Keratinocyte (primary cell): ENCODE measurements at regions not wholly inside any gene's neighbourhood (a gene's known extent, or its start where the extent isn't known, plus 50 kb on each side); places are given as distances from the start of the nearest gene placed in this dataset.

Experiments
- DNase-seq: peaks from one replicate; pipeline ENCODE4 v3.0.0-alpha.2; 2011; ENCODE audit warnings: low read depth, missing footprints, low spot score
- FAIRE-seq: peaks from 2 replicates; lab custom pipeline; 2011; peaks lifted over from hg19 to GRCh38; lab: Jason Lieb, UNC
- H2AFZ ChIP-seq: 2 replicates; pipeline ENCODE4 v1.6.0; 2012; ENCODE audit warnings: low read length, control low read depth, inconsistent platforms; ENCODE audit not compliant: control insufficient read depth
- H3K27ac ChIP-seq: 2 replicates; pipeline ENCODE4 v1.5.1; 2011; ENCODE audit warnings: low read length; ENCODE audit not compliant: control insufficient read depth, insufficient read depth
- H3K27me3 ChIP-seq: 3 replicates; pipeline ENCODE4 v1.6.0; 2011; ENCODE audit warnings: low read length; ENCODE audit not compliant: control insufficient read depth, insufficient read depth; ENCODE audit errors: extremely low read depth
- H3K36me3 ChIP-seq, 2 experiments: 2 replicates in 1 of 2; 3 replicates in 1 of 2; pipeline ENCODE4 v1.5.1; 2011; ENCODE audit warnings: low read length in 2 of 2, mild to moderate bottlenecking in 1 of 2; ENCODE audit not compliant: control insufficient read depth in 2 of 2, insufficient read depth in 2 of 2; ENCODE audit errors: extremely low read depth in 1 of 2
- H3K4me1 ChIP-seq: 3 replicates; pipeline ENCODE4 v1.5.1; 2011; ENCODE audit warnings: low read length; ENCODE audit not compliant: control insufficient read depth, insufficient read depth; ENCODE audit errors: extremely low read depth
- H3K4me2 ChIP-seq: 3 replicates; pipeline ENCODE4 v1.6.0; 2011; ENCODE audit warnings: low read depth, low read length; ENCODE audit not compliant: control insufficient read depth, insufficient read depth; ENCODE audit errors: extremely low read depth
- H3K4me3 ChIP-seq, 3 experiments: fragments of 200-600 bp in 1 of 3; sonication (generic) in 1 of 3; 2 replicates in 2 of 3; 3 replicates in 1 of 3; pipeline ENCODE4 v1.5.1; 2011 to 2016; ENCODE audit warnings: low read length in 3 of 3, mild to moderate bottlenecking in 3 of 3, control low read depth in 2 of 3, inconsistent platforms in 1 of 3, low read depth in 1 of 3, mixed read lengths in 1 of 3, mixed run types in 1 of 3, moderate library complexity in 1 of 3; ENCODE audit not compliant: control insufficient read depth in 2 of 3, insufficient read depth in 2 of 3; ENCODE audit errors: extremely low read depth in 1 of 3
- H3K79me2 ChIP-seq: 2 replicates; pipeline ENCODE4 v1.6.0; 2012; ENCODE audit warnings: low read length; ENCODE audit not compliant: control insufficient read depth, insufficient read depth
- H3K9ac ChIP-seq: 3 replicates; pipeline ENCODE4 v1.6.0; 2011; ENCODE audit warnings: low read length; ENCODE audit not compliant: control insufficient read depth, insufficient read depth; ENCODE audit errors: extremely low read depth
- H3K9me1 ChIP-seq: 3 replicates; pipeline ENCODE4 v1.6.0; 2011; ENCODE audit warnings: low read length; ENCODE audit not compliant: control insufficient read depth, insufficient read depth; ENCODE audit errors: extremely low read depth
- H3K9me3 ChIP-seq: 2 replicates; pipeline ENCODE4 v1.5.1; 2012; ENCODE audit warnings: low read depth, low read length; ENCODE audit not compliant: control insufficient read depth
- H4K20me1 ChIP-seq: 3 replicates; pipeline ENCODE4 v1.6.0; 2011; ENCODE audit warnings: low read length; ENCODE audit not compliant: control insufficient read depth, insufficient read depth; ENCODE audit errors: extremely low read depth
- EZH2 ChIP-seq: IDR thresholded peaks from one replicate; pipeline ENCODE4 v1.6.1; 2012; ENCODE audit warnings: inconsistent platforms, mild to moderate bottlenecking, low read length, moderate library complexity
- dilution Hi-C: fragments of 300-500 bp; cut with MboI; formaldehyde crosslinking; loops from one replicate; pipeline ENCODE4 v1.7.0; 2020; ENCODE audit warnings: low sequenced_read_pairs; ENCODE audit not compliant: extremely low pct_ligation_motif_present
- TF ChIP-seq, protein P1 (sequence below), 3 experiments: IDR thresholded peaks in 1 of 3; conservative IDR thresholded peaks in 1 of 3; optimal IDR thresholded peaks in 1 of 3; 2 replicates in 2 of 3; 3 replicates in 1 of 3; pipeline versions ENCODE3 to v1.5.1; 2011; ENCODE audit warnings: low read length in 3 of 3, mild to moderate bottlenecking in 3 of 3, moderate library complexity in 2 of 3, control low read depth in 1 of 3, inconsistent platforms in 1 of 3; ENCODE audit not compliant: insufficient read depth in 2 of 3; ENCODE audit errors: extremely low read depth in 1 of 3

DNA sequence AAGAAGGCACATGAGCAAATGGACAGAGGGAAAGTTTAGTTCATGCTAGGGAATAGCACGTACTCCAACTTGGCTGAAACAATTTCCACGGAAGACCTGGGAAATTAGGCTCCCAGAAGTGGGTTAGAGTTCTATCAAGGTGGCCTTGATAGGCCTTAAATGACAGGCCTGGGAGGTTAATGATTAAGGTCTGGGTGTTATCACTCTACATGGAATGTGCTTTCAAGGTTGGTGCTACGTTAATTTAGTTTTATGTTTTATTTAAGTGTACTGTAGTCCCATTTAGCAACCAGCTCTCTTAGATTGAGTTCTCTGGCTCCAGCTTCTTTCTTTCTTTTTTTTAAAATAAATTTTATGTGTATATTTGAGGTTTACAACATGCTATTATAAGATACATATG lies 121.4 kb upstream of the MEF2C start:
- H4K20me1 ChIP-seq: no peaks in the 10 kb centered on the region
- H3K4me3 ChIP-seq: no peak overlapping the region
- TF ChIP-seq, protein P1, sequence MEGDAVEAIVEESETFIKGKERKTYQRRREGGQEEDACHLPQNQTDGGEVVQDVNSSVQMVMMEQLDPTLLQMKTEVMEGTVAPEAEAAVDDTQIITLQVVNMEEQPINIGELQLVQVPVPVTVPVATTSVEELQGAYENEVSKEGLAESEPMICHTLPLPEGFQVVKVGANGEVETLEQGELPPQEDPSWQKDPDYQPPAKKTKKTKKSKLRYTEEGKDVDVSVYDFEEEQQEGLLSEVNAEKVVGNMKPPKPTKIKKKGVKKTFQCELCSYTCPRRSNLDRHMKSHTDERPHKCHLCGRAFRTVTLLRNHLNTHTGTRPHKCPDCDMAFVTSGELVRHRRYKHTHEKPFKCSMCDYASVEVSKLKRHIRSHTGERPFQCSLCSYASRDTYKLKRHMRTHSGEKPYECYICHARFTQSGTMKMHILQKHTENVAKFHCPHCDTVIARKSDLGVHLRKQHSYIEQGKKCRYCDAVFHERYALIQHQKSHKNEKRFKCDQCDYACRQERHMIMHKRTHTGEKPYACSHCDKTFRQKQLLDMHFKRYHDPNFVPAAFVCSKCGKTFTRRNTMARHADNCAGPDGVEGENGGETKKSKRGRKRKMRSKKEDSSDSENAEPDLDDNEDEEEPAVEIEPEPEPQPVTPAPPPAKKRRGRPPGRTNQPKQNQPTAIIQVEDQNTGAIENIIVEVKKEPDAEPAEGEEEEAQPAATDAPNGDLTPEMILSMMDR (optimal IDR thresholded peaks at IDR 0.05 in 1 of 3, IDR thresholded peaks at IDR 0.05 in 1 of 3, conservative IDR thresholded peaks at IDR 0.05 in 1 of 3; ENCODE audit: extremely low read depth in 1 of 3, insufficient read depth in 2 of 3, low read length in 3 of 3): no peak
- no peak for TF ChIP-seq EZH2
- no peak overlapping the region for H3K9ac ChIP-seq
- H3K36me3 ChIP-seq: no peaks in the 10 kb centered on the region
- no peak overlapping the region for H3K27ac ChIP-seq
- DNase-seq (no peak), FAIRE-seq (no peak)
- H3K4me2 ChIP-seq: no peak overlapping the region
- no peaks in the 10 kb centered on the region for H3K4me1 ChIP-seq
- dilution Hi-C loops: no loop called here
- no peaks in the 10 kb centered on the region for H3K79me2 ChIP-seq
- no peak overlapping the region for H2AFZ ChIP-seq
- no peaks in the 10 kb centered on the region for H3K9me3 ChIP-seq
- no peaks in the 10 kb centered on the region for H3K9me1 ChIP-seq
- H3K27me3 ChIP-seq: no peaks in the 10 kb centered on the region

DNA sequence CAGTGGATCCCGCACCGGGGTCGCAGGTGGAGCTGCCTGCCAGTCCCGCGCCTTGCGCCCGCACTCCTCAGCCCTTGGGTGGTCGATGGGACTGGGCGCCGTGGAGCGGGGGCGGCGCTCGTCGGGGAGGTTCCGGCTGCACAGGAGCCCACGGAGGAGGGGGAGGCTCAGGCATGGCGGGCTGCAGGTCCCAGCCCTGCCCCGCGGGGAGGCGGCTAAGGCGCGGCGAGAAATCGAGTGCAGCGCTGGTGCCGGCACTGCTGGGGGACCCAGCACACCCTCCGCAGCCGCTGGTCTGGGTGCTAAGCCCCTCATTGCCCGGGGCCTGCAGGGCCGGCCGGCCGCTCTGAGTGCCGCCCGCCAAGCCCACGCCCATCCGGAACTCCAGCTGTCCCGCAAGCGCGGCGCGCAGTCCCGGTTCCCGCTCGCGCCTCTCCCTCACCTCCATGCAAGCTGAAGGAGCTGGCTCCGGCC lies 120.6 kb upstream of the MEF2C start:
- no peaks in the 10 kb centered on the region for H3K4me1 ChIP-seq
- no peaks in the 10 kb centered on the region for H3K36me3 ChIP-seq
- H3K9ac ChIP-seq: no peak overlapping the region
- H3K27ac ChIP-seq: no peak overlapping the region
- DNase-seq: no peak
- no peak for FAIRE-seq
- no peak overlapping the region for H3K4me2 ChIP-seq
- no peak overlapping the region for H2AFZ ChIP-seq
- dilution Hi-C loops: no loop called here
- no peaks in the 10 kb centered on the region for H3K79me2 ChIP-seq
- no peaks in the 10 kb centered on the region for H3K9me1 ChIP-seq
- no peak for TF ChIP-seq EZH2
- TF ChIP-seq, protein P1 (optimal IDR thresholded peaks at IDR 0.05 in 1 of 3, IDR thresholded peaks at IDR 0.05 in 1 of 3, conservative IDR thresholded peaks at IDR 0.05 in 1 of 3; ENCODE audit: extremely low read depth in 1 of 3, insufficient read depth in 2 of 3, low read length in 3 of 3): no peak
- no peak overlapping the region for H3K4me3 ChIP-seq
- no peaks in the 10 kb centered on the region for H3K9me3 ChIP-seq
- no peaks in the 10 kb centered on the region for H3K27me3 ChIP-seq
- no peaks in the 10 kb centered on the region for H4K20me1 ChIP-seq
